Psoas muscle (tissue), 7 donors: ENCODE measurements at regions not wholly inside any gene's neighbourhood (a gene's known extent, or its start where the extent isn't known, plus 50 kb on each side); places are given as distances from the start of the nearest gene placed in this dataset.

Experiments used
- ATAC-seq, 4 donors: fragments of 200-7000 bp; cut with Tn5 transposase; one replicate each; pipeline ENCODE4 v1.9.1; 2020; ENCODE audit warnings: moderate library complexity in 3 of 4, mild to moderate bottlenecking in 2 of 4
- DNase-seq, 2 donors: peaks; one replicate each; pipeline ENCODE4 v3.0.0-alpha.2; 2020
- H3K27ac ChIP-seq: fragments of 200-600 bp; one replicate; pipeline ENCODE4 v1.8.0; 2022
- H3K27me3 ChIP-seq, 3 donors: fragments of 200-600 bp in 1 of 3; one replicate each; pipeline versions ENCODE4 v1.6.1 to v1.8.0; 2013 to 2022; ENCODE audit warnings: low read length in 2 of 3, mild to moderate bottlenecking in 2 of 3, moderate library complexity in 1 of 3; ENCODE audit not compliant: insufficient read depth in 3 of 3
- H3K36me3 ChIP-seq, 2 donors: fragments of 200-600 bp in 1 of 2; one replicate each; pipeline versions ENCODE4 v1.6.1 to v1.8.0; 2013 to 2022; ENCODE audit warnings: low read depth in 1 of 2, mild to moderate bottlenecking in 1 of 2, moderate library complexity in 1 of 2; ENCODE audit not compliant: insufficient read depth in 1 of 2
- H3K4me1 ChIP-seq: fragments of 200-600 bp; one replicate; pipeline ENCODE4 v1.8.0; 2022
- H3K4me3 ChIP-seq: fragments of 200-600 bp; one replicate; pipeline ENCODE4 v1.8.0; 2022; ENCODE audit warnings: mild to moderate bottlenecking
- H3K9me3 ChIP-seq: fragments of 200-600 bp; one replicate; pipeline ENCODE4 v1.8.0; 2022
- WGBS, 3 donors: extraction: QIAGEN DNeasy Blood & Tissue Kit; methylation state at CpG; one replicate each; pipeline versions ENCODE4 v1.1.6 to v1.1.7; 2013; 5-methylcytosine and 5-hydroxymethylcytosine counted together
- intact Hi-C, 2 donors: fragments of 100-400 bp; cut with DNase I; formaldehyde crosslinking; loops; one replicate each; pipeline versions ENCODE4 v1.11.0 to v1.14.2; 2022
- TF ChIP-seq, protein P1 (sequence below): fragments of 200-600 bp; IDR thresholded peaks from one replicate; pipeline ENCODE4 v1.8.0; 2022; ENCODE audit warnings: antibody characterized with exemption
- donor health status: healthy with polysubstance abuse.
- donor health status: DM: no; HTN: no; CAD: no; lungs with moderate emphysema.
- donor health status: Bipolar disorder and iron deficiency.
- donor health status: healthy.
- donor health status: DM: yes; HTN: yes; CAD: no.
- donor health status: DM: no; HTN: no; CAD: no.
- donor health status: DM: yes; HTN: yes; CAD: no.

GRCh38 chr1:98355656-98356383 is 305.7 kb upstream of the SNX7 start:
- no peaks in the 10 kb centered on the region for H3K36me3 ChIP-seq
- H3K4me1 ChIP-seq: no peaks in the 10 kb centered on the region
- TF ChIP-seq, protein P1, sequence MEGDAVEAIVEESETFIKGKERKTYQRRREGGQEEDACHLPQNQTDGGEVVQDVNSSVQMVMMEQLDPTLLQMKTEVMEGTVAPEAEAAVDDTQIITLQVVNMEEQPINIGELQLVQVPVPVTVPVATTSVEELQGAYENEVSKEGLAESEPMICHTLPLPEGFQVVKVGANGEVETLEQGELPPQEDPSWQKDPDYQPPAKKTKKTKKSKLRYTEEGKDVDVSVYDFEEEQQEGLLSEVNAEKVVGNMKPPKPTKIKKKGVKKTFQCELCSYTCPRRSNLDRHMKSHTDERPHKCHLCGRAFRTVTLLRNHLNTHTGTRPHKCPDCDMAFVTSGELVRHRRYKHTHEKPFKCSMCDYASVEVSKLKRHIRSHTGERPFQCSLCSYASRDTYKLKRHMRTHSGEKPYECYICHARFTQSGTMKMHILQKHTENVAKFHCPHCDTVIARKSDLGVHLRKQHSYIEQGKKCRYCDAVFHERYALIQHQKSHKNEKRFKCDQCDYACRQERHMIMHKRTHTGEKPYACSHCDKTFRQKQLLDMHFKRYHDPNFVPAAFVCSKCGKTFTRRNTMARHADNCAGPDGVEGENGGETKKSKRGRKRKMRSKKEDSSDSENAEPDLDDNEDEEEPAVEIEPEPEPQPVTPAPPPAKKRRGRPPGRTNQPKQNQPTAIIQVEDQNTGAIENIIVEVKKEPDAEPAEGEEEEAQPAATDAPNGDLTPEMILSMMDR: no peak
- intact Hi-C loops: no loop called here
- 45 to 53% (median 46%) methylated on average over 3 of the region's 3 CpGs for WGBS, 3 donors
- no peak overlapping the region for H3K4me3 ChIP-seq
- no peaks in the 10 kb centered on the region for H3K27me3 ChIP-seq
- ATAC-seq (no peak), DNase-seq (no peak)
- no peaks in the 10 kb centered on the region for H3K9me3 ChIP-seq
- no peak overlapping the region for H3K27ac ChIP-seq

DNA sequence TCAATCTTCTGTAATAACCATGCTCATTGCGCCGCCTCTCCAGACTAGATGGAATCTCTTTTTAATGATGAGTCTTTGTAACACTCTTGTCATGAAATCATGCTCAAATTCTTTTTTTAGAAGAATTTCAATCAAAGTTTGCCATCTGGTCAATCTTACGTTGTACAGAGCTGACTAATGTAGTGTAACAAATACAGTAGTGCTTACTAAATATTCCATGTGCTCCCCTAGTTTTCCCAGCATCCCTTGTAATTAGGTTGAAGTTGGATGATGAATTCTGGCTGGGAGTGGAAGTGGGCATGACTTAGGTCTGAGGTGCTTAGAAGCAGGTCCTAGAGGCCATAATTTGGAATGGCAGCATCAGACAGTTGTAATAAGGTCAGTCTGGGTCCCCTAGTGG is 309.1 kb upstream of the SNX7 start:
- intact Hi-C loops: no loop called here
- Histone ChIP-seq H3K27ac (no peak overlapping the region), H3K9me3 (no peaks in the 10 kb centered on the region), H3K4me3 (no peak overlapping the region), H3K36me3 (no peaks in the 10 kb centered on the region), H3K27me3 (no peaks in the 10 kb centered on the region), H3K4me1 (no peaks in the 10 kb centered on the region)
- no peak for DNase-seq
- 83 to 87% (median 83%) methylated on average over 3 of the region's 3 CpGs for WGBS, 3 donors
- TF ChIP-seq, protein P1: no peak
- no peak for ATAC-seq

DNA sequence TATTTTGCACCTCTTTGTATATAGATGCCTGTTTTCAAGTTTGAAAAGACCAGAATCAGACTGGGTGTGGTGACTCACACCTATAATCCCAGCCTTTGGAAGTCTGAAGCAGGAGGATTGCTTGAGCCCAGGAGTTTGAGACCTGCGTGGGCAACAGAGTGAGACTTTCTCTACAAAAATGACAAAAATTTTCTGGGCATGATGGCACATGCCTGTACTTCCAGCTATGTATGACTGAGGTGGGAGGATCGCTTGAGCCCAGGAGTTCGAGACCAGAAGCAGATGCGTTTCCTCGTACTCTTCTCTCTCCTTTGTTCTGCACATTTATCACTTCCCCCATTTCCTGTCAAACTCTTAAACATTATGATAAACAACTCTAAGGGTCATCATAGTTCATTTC is 310.0 kb upstream of the SNX7 start:
- no peak overlapping the region for H3K27ac ChIP-seq
- ATAC-seq (no peak), DNase-seq (no peak)
- TF ChIP-seq, protein P1: no peak
- H3K4me1 ChIP-seq: no peaks in the 10 kb centered on the region
- H3K9me3 ChIP-seq: no peaks in the 10 kb centered on the region
- intact Hi-C loops: no loop called here
- 71 to 84% (median 75%) methylated on average over 5 of the region's 5 CpGs for WGBS, 3 donors
- no peaks in the 10 kb centered on the region for H3K36me3 ChIP-seq
- no peak overlapping the region for H3K4me3 ChIP-seq
- no peaks in the 10 kb centered on the region for H3K27me3 ChIP-seq

DNA sequence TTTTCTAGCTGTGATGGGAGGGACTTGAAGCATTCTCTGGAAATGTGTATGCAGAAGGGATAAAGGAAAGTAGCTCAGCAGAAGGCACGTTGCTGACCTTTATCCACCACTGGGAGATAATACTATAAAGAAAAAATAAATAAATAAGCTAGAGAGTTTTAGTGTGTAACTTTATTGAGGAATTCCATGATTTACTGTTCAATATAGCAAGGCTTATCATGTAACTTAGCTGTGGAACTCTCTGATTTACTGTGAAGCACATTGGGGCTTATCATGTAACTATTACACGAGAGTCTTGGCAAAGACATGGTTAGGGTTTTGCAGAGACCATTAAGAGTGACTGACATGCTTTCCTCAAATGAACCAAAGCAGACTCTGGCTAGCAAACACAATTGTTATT is 316.1 kb upstream of the SNX7 start:
- DNase-seq: no peak
- Histone ChIP-seq H3K27me3 (no peaks in the 10 kb centered on the region), H3K27ac (no peak overlapping the region), H3K9me3 (no peaks in the 10 kb centered on the region), H3K4me3 (no peak overlapping the region), H3K36me3 (no peaks in the 10 kb centered on the region), H3K4me1 (no peaks in the 10 kb centered on the region)
- intact Hi-C loops: no loop called here
- TF ChIP-seq, protein P1: no peak
- WGBS, 3 donors: 40 to 44% (median 43%) methylated on average over 2 of the region's 2 CpGs
- no peak for ATAC-seq

DNA sequence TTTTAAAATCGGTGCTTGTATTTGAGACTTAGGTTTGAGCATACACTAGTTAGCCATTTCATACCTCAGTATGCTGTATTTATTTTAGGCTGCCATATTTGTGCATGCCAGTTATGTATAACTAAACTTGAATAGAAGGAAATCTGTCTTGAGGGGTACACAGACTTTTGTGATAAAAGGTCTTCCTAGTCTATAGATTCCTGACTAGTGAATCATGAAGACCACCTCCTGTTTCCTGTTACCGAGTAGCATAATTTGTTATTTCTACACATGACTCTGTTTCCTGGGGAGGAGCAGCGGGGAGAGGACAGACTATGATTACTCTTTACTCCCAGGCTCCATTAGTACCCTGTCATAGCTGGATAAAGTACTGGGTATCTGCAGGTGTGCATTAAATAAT is 316.8 kb upstream of the SNX7 start:
- Histone ChIP-seq H3K27me3 (no peaks in the 10 kb centered on the region), H3K36me3 (no peaks in the 10 kb centered on the region), H3K4me3 (no peak overlapping the region), H3K9me3 (no peaks in the 10 kb centered on the region), H3K4me1 (no peaks in the 10 kb centered on the region), H3K27ac (no peak overlapping the region)
- ATAC-seq (no peak), DNase-seq (no peak)
- WGBS, 3 donors: 69 to 76% (median 71%) methylated on average over 3 of the region's 3 CpGs
- TF ChIP-seq, protein P1: no peak
- intact Hi-C loops: no loop called here
